HTR-8/SVneo (cell line): ENCODE measurements at regions not wholly inside any gene's neighbourhood (a gene's known extent, or its start where the extent isn't known, plus 50 kb on each side); places are given as distances from the start of the nearest gene placed in this dataset.

Experiments
- DNase-seq: peaks from one replicate; pipeline ENCODE4 v3.0.0; 2011; ENCODE audit warnings: low spot score, mixed read lengths; ENCODE audit not compliant: insufficient read length
- FAIRE-seq: peaks from 2 replicates; lab custom pipeline; 2011; peaks lifted over from hg19 to GRCh38; lab: Jason Lieb, UNC

- FAIRE-seq (no peak), DNase-seq (no peak)
Measured at GRCh38 chr1:106517224-106517623, 539.2 kb upstream of the PRMT6 start.

- FAIRE-seq (no peak), DNase-seq (no peak)
Measured at GRCh38 chr1:106523497-106523896, 533.0 kb upstream of the PRMT6 start.

- no peak for DNase-seq
- FAIRE-seq: no peak
Measured at GRCh38 chr1:106524631-106525030, 531.8 kb upstream of the PRMT6 start.

- FAIRE-seq (no peak), DNase-seq (no peak)
Measured at GRCh38 chr1:106526650-106527049, 529.8 kb upstream of the PRMT6 start.

- FAIRE-seq (no peak), DNase-seq (no peak)
Measured at GRCh38 chr1:106534612-106535011, 521.9 kb upstream of the PRMT6 start.

GRCh38 chr1:106536741-106537140, 519.7 kb upstream of the PRMT6 start:
- FAIRE-seq (no peak), DNase-seq (no peak)

- DNase-seq (no peak), FAIRE-seq (no peak)
Measured at GRCh38 chr1:106548726-106549125, 507.7 kb upstream of the PRMT6 start.

- FAIRE-seq (no peak), DNase-seq (no peak)
Measured at GRCh38 chr1:106554294-106554693, 502.2 kb upstream of the PRMT6 start.

GRCh38 chr1:106555571-106555970, 500.9 kb upstream of the PRMT6 start:
- no peak for DNase-seq

GRCh38 chr1:106564192-106564591, 492.3 kb upstream of the PRMT6 start:
- no peak for DNase-seq
- FAIRE-seq: no peak

More at GRCh38 chr1:106555571-106555970, 500.9 kb upstream of the PRMT6 start:
- no peak for FAIRE-seq

GRCh38 chr1:106568201-106568974, 488.1 kb upstream of the PRMT6 start:
- DNase-seq: no peak
- no peak for FAIRE-seq

GRCh38 chr1:106571109-106571508, 485.4 kb upstream of the PRMT6 start:
- FAIRE-seq (no peak), DNase-seq (no peak)

GRCh38 chr1:106584107-106584506, 472.4 kb upstream of the PRMT6 start:
- no peak for DNase-seq
- no peak for FAIRE-seq

- DNase-seq: no peak
- no peak for FAIRE-seq
Measured at GRCh38 chr1:106584676-106585075, 471.8 kb upstream of the PRMT6 start.

GRCh38 chr1:106600626-106601025, 455.8 kb upstream of the PRMT6 start:
- DNase-seq: no peak
- FAIRE-seq: no peak

GRCh38 chr1:106603616-106604015, 452.9 kb upstream of the PRMT6 start:
- no peak for DNase-seq
- no peak for FAIRE-seq

GRCh38 chr1:106608841-106609240, 447.6 kb upstream of the PRMT6 start:
- DNase-seq: no peak
- no peak for FAIRE-seq

GRCh38 chr1:106613068-106613467, 443.4 kb upstream of the PRMT6 start:
- FAIRE-seq (no peak), DNase-seq (no peak)

- no peak for FAIRE-seq
Measured at GRCh38 chr1:106613861-106614260, 442.6 kb upstream of the PRMT6 start.

GRCh38 chr1:106615473-106615872, 441.0 kb upstream of the PRMT6 start:
- no peak for FAIRE-seq
- DNase-seq: no peak

More at GRCh38 chr1:106613861-106614260, 442.6 kb upstream of the PRMT6 start:
- no peak for DNase-seq

GRCh38 chr1:106619080-106619826, 437.2 kb upstream of the PRMT6 start:
- no peak for DNase-seq
- no peak for FAIRE-seq

GRCh38 chr1:106619827-106620134, 436.7 kb upstream of the PRMT6 start:
- DNase-seq: no peak
- FAIRE-seq: no peak
